VCaP (cell line): ENCODE measurements at regions not wholly inside any gene's neighbourhood (a gene's known extent, or its start where the extent isn't known, plus 50 kb on each side); places are given as distances from the start of the nearest gene placed in this dataset.

Source experiments
- H3K27ac ChIP-seq: fragments of 450-650 bp; 2 replicates; pipeline ENCODE4 v1.5.1; 2017
- CTCF ChIP-seq: fragments of 450-650 bp; conservative IDR thresholded peaks from 2 replicates; pipeline ENCODE4 v1.5.1; 2017; ENCODE audit warnings: mild to moderate bottlenecking, moderate library complexity

DNA sequence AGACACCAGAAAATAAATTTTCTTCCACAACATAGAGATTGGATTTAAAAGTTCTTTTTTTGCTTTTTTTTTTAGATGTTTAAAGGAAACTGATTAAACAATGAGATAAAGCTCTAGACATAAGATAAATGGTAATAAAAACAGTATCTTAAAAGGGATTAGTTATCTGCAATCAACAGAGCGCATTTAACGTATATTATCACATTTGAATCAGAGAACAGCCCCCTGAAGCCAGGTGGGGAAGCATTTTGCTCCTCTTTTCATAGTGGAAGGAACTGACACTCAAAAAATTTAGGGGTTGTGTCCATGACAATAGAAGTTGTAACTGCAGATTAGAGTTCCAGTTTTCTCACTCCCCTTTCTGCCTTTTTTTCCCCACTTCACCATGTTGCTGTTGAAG, 367.6 kb downstream of the SPATA31D1 start:
- TF ChIP-seq CTCF: no peak
- H3K27ac ChIP-seq: no peak overlapping the region

DNA sequence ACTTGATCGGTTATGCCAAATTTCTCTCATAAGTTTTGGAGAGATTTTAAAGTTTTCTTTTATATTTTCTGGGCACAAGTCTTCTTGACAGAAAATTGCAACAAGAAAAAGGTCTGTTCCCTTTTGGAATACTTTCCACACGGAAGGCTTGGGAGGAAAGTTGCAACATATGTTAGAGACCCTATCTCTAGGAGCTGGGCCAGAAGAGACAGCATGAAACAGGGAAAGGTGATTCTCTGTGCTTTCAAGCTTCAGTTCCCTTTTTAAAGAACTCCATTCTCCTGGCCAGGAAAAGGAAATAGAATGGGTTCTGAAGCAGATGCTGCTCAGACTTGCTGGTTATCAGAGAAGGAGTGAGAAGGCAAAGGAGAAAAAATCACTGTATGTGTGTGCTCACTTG, 368.3 kb downstream of the SPATA31D1 start:
- no peak overlapping the region for H3K27ac ChIP-seq
- TF ChIP-seq CTCF: no peak

DNA sequence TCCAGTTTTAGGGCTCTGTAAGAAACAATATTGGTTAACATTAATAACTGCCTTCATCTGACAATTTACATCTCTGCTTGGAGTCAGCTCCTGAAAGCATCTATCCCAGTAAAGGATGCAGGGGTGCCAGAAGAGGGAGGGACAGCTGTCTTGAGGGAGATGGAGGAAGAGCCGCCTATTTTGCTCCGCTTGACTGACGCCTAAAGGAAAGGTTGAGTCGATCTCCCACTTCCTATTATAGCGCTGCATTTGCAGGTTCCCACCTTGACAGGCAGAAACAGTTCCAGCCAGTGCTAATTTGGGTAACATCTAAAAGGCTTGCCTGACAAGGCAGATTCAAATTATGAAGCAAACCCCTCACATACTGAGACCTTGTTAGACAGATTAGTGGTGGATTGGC, 374.6 kb downstream of the SPATA31D1 start:
- no peak for TF ChIP-seq CTCF
- no peak overlapping the region for H3K27ac ChIP-seq

- no peak overlapping the region for H3K27ac ChIP-seq
- TF ChIP-seq CTCF: no peak
Observed at GRCh38 chr9:82363682-82364081, 375.1 kb downstream of the SPATA31D1 start.

GRCh38 chr9:82367016-82367415, 378.4 kb downstream of the SPATA31D1 start:
- H3K27ac ChIP-seq: no peak overlapping the region
- TF ChIP-seq CTCF: no peak

GRCh38 chr9:82367929-82368328, 379.4 kb downstream of the SPATA31D1 start:
- no peak overlapping the region for H3K27ac ChIP-seq
- no peak for TF ChIP-seq CTCF

DNA sequence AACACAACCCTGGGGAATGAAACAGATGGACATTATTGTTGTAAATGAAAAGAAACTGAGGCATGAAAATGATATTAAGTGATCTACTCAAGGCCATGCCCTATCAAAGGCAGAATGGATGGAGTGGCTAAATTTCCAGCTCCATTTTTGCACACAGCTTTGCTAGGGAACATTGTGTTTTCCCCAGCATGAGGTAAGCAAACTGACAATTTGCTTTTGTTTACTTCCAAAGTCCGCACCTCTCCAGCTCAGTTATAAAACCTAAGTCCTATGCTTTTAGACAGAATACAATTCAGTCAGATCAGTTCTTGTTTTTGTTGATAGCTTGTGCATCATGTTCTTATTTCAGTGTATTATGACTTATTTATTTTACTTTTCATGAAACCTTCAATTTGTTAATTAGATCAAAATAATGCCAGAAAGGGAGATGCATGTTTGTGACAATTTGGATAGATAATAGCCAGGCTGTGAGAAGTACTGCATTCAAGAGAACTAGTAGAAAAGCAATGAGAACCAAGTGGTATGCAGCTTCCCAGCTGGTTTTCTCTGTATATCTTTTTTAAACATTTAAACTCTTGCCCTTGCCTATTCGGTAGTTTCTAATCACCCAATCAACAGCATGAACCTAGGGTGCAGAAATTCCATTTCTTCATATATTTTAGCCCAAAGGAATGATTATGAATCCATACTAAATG, 380.8 kb downstream of the SPATA31D1 start:
- no peak for TF ChIP-seq CTCF
- H3K27ac ChIP-seq: no peak overlapping the region
